H1 (cell line): ENCODE measurements at regions not wholly inside any gene's neighbourhood (a gene's known extent, or its start where the extent isn't known, plus 50 kb on each side); places are given as distances from the start of the nearest gene placed in this dataset.
A peak's percentile ranks its signal among the peaks of the same experiment; 100 is the strongest.

Experiments used
- CTCF ChIA-PET: fragments of 300-600 bp; sonication (Branson Sonifier 250); formaldehyde crosslinking; loops from one replicate; lab custom pipeline; 2021; ENCODE audit not compliant: partially characterized antibody; lab: Charles Lee
- POLR2A ChIA-PET: fragments of 300-600 bp; sonication (Branson Sonifier 250); formaldehyde crosslinking; loops from one replicate; lab custom pipeline; 2021; ENCODE audit warnings: inconsistent platforms; ENCODE audit not compliant: partially characterized antibody; lab: Charles Lee
- DNase-seq, 2 experiments: peaks; one replicate each; pipeline versions ENCODE4 v3.0.0 to v3.0.0-alpha.2; 2010 to 2022; ENCODE audit warnings: low spot score in 2 of 2, low read depth in 1 of 2, mixed read lengths in 1 of 2
- FAIRE-seq: peaks from 2 replicates; lab custom pipeline; 2011; peaks lifted over from hg19 to GRCh38; lab: Jason Lieb, UNC
- H2AFZ ChIP-seq: 2 replicates; pipeline ENCODE4 v1.8.1; 2012; ENCODE audit warnings: low read length, inconsistent platforms
- H2AK5ac ChIP-seq: 2 replicates; pipeline ENCODE4 v1.6.1; 2013; ENCODE audit warnings: low read depth, low read length
- H2BK120ac ChIP-seq: replicated peaks from 2 replicates; pipeline ENCODE3; 2013; ENCODE audit warnings: low read depth, low read length, inconsistent platforms
- H2BK12ac ChIP-seq: 2 replicates; pipeline ENCODE4 v1.6.1; 2013; ENCODE audit warnings: low read depth, low read length
- H2BK15ac ChIP-seq: 2 replicates; pipeline ENCODE4 v1.6.1; 2013; ENCODE audit warnings: low read length
- H2BK20ac ChIP-seq: 2 replicates; pipeline ENCODE4 v1.6.1; 2013; ENCODE audit warnings: low read length
- H2BK5ac ChIP-seq: 2 replicates; pipeline ENCODE4 v1.6.1; 2013; ENCODE audit warnings: low read depth, low read length
- H3K14ac ChIP-seq: 2 replicates; pipeline ENCODE4 v1.6.1; 2013; ENCODE audit warnings: inconsistent platforms; ENCODE audit not compliant: insufficient read length
- H3K18ac ChIP-seq: 2 replicates; pipeline ENCODE4 v1.6.1; 2013; ENCODE audit warnings: low read length; ENCODE audit errors: extremely low read depth
- H3K23ac ChIP-seq: 2 replicates; pipeline ENCODE4 v1.6.1; 2013; ENCODE audit warnings: inconsistent platforms; ENCODE audit not compliant: insufficient read length
- H3K23me2 ChIP-seq: 2 replicates; pipeline ENCODE4 v1.6.1; 2013; ENCODE audit warnings: low read depth, low read length
- H3K27ac ChIP-seq: 2 replicates; pipeline ENCODE4 v1.6.1; 2011; ENCODE audit warnings: low read depth, low read length, inconsistent platforms
- H3K27me3 ChIP-seq, 4 experiments: replicated peaks in 1 of 4; 1 replicate in 1 of 4; 2 replicates in 3 of 4; pipeline versions ENCODE4 v1.6.1 to v1.8.1; 2011 to 2013; ENCODE audit warnings: low read length in 3 of 4, mild to moderate bottlenecking in 3 of 4, inconsistent platforms in 2 of 4, mixed read lengths in 2 of 4, moderate library complexity in 1 of 4; ENCODE audit not compliant: control insufficient read depth in 3 of 4, insufficient read depth in 3 of 4; ENCODE audit errors: extremely low read depth in 1 of 4
- H3K36me3 ChIP-seq, 4 experiments: 2 replicates each; pipeline versions ENCODE4 v1.6.1 to v1.8.1; 2011 to 2013; ENCODE audit warnings: mild to moderate bottlenecking in 4 of 4, low read length in 3 of 4, moderate library complexity in 2 of 4, control low read depth in 1 of 4, inconsistent platforms in 1 of 4; ENCODE audit not compliant: insufficient read depth in 4 of 4, control insufficient read depth in 2 of 4
- H3K4ac ChIP-seq: replicated peaks from 2 replicates; pipeline ENCODE3; 2013; ENCODE audit warnings: low read length, low read depth, mixed read lengths, inconsistent platforms; ENCODE audit not compliant: insufficient read length
- H3K4me1 ChIP-seq, 4 experiments: replicated peaks in 1 of 4; 1 replicate in 1 of 4; 2 replicates in 3 of 4; pipeline versions ENCODE4 v1.6.1 to v1.8.1; 2011 to 2013; ENCODE audit warnings: low read length in 3 of 4, inconsistent platforms in 2 of 4, mixed read lengths in 1 of 4; ENCODE audit not compliant: insufficient read depth in 4 of 4, control insufficient read depth in 3 of 4
- H3K4me2 ChIP-seq, 2 experiments: 2 replicates each; pipeline versions ENCODE4 v1.6.1 to v1.8.1; 2011 to 2013; ENCODE audit warnings: low read depth in 2 of 2, low read length in 2 of 2, control low read depth in 1 of 2, inconsistent platforms in 1 of 2, mild to moderate bottlenecking in 1 of 2; ENCODE audit not compliant: insufficient read depth in 1 of 2
- H3K4me3 ChIP-seq, 4 experiments: fragments of 200-600, 300-600 bp in 1 of 4; sonication (generic), shearing (Covaris generic), sonication (Bioruptor Twin) in 1 of 4; 2 replicates each; pipeline versions ENCODE4 v1.5.1 to v1.8.1; 2011 to 2016; ENCODE audit warnings: low read length in 4 of 4, low read depth in 3 of 4, control low read depth in 2 of 4, inconsistent platforms in 2 of 4, mild to moderate bottlenecking in 2 of 4, mixed read lengths in 1 of 4, moderate library complexity in 1 of 4; ENCODE audit not compliant: insufficient read depth in 2 of 4; ENCODE audit errors: extremely low read depth in 1 of 4
- H3K56ac ChIP-seq: replicated peaks from 2 replicates; pipeline ENCODE3; 2013; ENCODE audit warnings: low read depth, mild to moderate bottlenecking, mixed read lengths, low read length, inconsistent platforms; ENCODE audit not compliant: insufficient read length
- H3K79me1 ChIP-seq: 2 replicates; pipeline ENCODE4 v1.6.1; 2013; ENCODE audit warnings: low read depth, low read length, control low read depth
- H3K79me2 ChIP-seq, 2 experiments: 2 replicates each; pipeline versions ENCODE4 v1.6.1 to v1.8.1; 2012 to 2013; ENCODE audit warnings: low read length in 2 of 2, mild to moderate bottlenecking in 2 of 2, inconsistent platforms in 1 of 2; ENCODE audit not compliant: insufficient read depth in 2 of 2, control insufficient read depth in 1 of 2
- H3K9ac ChIP-seq, 4 experiments: replicated peaks in 1 of 4; 1 replicate in 1 of 4; 2 replicates in 3 of 4; pipeline versions ENCODE4 v1.6.1 to v1.8.1; 2011 to 2013; ENCODE audit warnings: low read depth in 3 of 4, low read length in 3 of 4, control low read depth in 2 of 4, mild to moderate bottlenecking in 2 of 4, moderate library complexity in 2 of 4, inconsistent platforms in 1 of 4; ENCODE audit errors: extremely low read depth in 1 of 4
- H3K9me3 ChIP-seq, 2 experiments: 2 replicates each; pipeline versions ENCODE4 v1.6.1 to v1.8.1; 2012 to 2013; ENCODE audit warnings: mild to moderate bottlenecking in 2 of 2, moderate library complexity in 2 of 2, control low read depth in 1 of 2, inconsistent platforms in 1 of 2, low read depth in 1 of 2, low read length in 1 of 2, mixed read lengths in 1 of 2; ENCODE audit not compliant: insufficient read depth in 2 of 2
- H4K20me1 ChIP-seq, 2 experiments: replicated peaks in 1 of 2; 2 replicates each; pipeline versions ENCODE3 to v1.8.1; 2011 to 2013; ENCODE audit warnings: inconsistent platforms in 2 of 2, low read length in 2 of 2, mild to moderate bottlenecking in 1 of 2; ENCODE audit not compliant: insufficient read depth in 2 of 2, control insufficient read depth in 1 of 2
- H4K5ac ChIP-seq: 2 replicates; pipeline ENCODE4 v1.6.1; 2013; ENCODE audit warnings: low read length, low read depth, mixed read lengths, inconsistent platforms; ENCODE audit not compliant: insufficient read length
- H4K8ac ChIP-seq: 2 replicates; pipeline ENCODE4 v1.8.0; 2013; ENCODE audit warnings: mild to moderate bottlenecking, moderate library complexity, low read length, inconsistent platforms; ENCODE audit not compliant: insufficient read depth; ENCODE audit errors: extremely low read depth
- H4K91ac ChIP-seq: replicated peaks from 2 replicates; pipeline ENCODE3; 2013; ENCODE audit warnings: low read length, mixed read lengths, inconsistent platforms; ENCODE audit not compliant: insufficient read length
- CREB1 ChIP-seq: IDR thresholded peaks from 2 replicates; pipeline ENCODE4 v1.6.1; 2012; ENCODE audit warnings: inconsistent platforms
- CTBP2 ChIP-seq: IDR thresholded peaks from 2 replicates; pipeline ENCODE4 v1.7.0; 2011; ENCODE audit warnings: borderline replicate concordance, mild to moderate bottlenecking, moderate library complexity, mixed read lengths, low read length; ENCODE audit not compliant: insufficient read depth, insufficient read length
- HDAC2 ChIP-seq, 2 experiments: fragments of 300-600 bp in 1 of 2; sonication (generic) in 1 of 2; IDR thresholded peaks; 2 replicates each; pipeline ENCODE4 v1.6.1; 2011 to 2012; ENCODE audit warnings: low read depth in 2 of 2, low read length in 2 of 2, mild to moderate bottlenecking in 2 of 2, moderate library complexity in 2 of 2, borderline replicate concordance in 1 of 2, inconsistent platforms in 1 of 2
- HDAC6 ChIP-seq: IDR thresholded peaks from one replicate; pipeline ENCODE4 v1.7.1; 2012; ENCODE audit warnings: low read depth, mild to moderate bottlenecking, inconsistent platforms, low read length, moderate library complexity
- KDM5A ChIP-seq: fragments of 200-600 bp; IDR thresholded peaks from 2 replicates; pipeline ENCODE4 v1.7.1; 2012; ENCODE audit warnings: mild to moderate bottlenecking, low read length, inconsistent platforms, mixed read lengths
- SIX5 ChIP-seq: IDR thresholded peaks from 2 replicates; pipeline ENCODE4 v1.6.1; 2011; ENCODE audit warnings: mild to moderate bottlenecking, low read depth, low read length
- SRF ChIP-seq: IDR thresholded peaks from 2 replicates; pipeline ENCODE4 v1.6.1; 2011; ENCODE audit warnings: mild to moderate bottlenecking, low read depth, low read length, moderate library complexity
- ZNF274 ChIP-seq: IDR thresholded peaks from 2 replicates; pipeline ENCODE4 v1.7.0; 2012; ENCODE audit warnings: low read length, borderline replicate concordance; ENCODE audit errors: extremely low read depth
- WGBS, 2 experiments: shearing (Covaris generic) in 1 of 2; methylation state at CpG; one replicate each; pipeline versions ENCODE4 v1.1.6 to v1.1.7; 2013 to 2015; ENCODE audit warnings: low lambda C conversion rate in 2 of 2, mixed read lengths in 2 of 2, inconsistent platforms in 1 of 2, low coverage in 1 of 2, missing lambda C conversion rate in 1 of 2; ENCODE audit not compliant: insufficient replicate concordance in 2 of 2, insufficient coverage in 1 of 2, insufficient read length in 1 of 2; ENCODE audit errors: extremely low coverage in 1 of 2, missing lambda C conversion rate in 1 of 2; 5-methylcytosine and 5-hydroxymethylcytosine counted together
- TF ChIP-seq, protein P1 (sequence below): IDR thresholded peaks from 2 replicates; pipeline ENCODE4 v1.6.1; 2011; ENCODE audit warnings: low read length, improper control_type of control experiment

DNA sequence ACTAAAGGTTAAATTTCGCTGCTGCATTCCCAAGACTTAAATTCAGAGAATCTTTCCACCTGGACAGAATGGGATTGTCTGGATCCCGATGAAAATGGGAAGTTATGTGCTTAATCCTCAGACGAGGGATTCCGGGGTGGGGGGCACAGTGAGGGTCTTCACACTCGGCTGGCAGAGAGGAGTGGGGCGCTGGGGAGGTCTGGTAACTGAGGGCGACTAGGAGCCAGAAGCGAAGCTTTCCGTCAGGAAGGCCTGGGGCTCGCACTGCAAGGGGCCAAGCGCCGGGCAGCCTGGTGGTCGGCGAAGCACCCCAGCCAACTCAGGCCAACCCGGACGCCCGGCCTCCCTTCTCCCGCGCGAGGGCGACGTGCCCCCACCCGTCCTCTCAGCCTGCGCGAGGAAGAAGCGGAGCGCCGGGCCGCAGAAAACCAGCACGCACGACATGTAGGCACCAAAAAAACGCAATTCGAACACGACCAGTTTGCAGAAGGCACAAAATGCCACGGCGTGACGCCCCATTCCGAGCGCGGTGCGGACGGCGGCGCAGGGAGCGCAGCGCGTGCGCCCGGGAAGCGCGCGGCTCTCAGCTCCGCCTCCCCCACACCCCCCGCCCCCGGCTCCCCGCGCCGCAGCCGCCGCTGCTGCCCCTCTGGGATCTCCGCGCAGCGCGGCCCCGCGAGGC is 188.1 kb downstream of the ZEB2 start:
- H2AFZ ChIP-seq: peak overlapping the region; percentile 81; the same call in 1 of the 2 replicates
- no peak overlapping the region for H3K23ac ChIP-seq
- peak overlapping the region; percentile 65 for H3K56ac ChIP-seq
- peak overlapping the region; percentile 90 for H4K5ac ChIP-seq
- peaks cover 3 to 33% of the 10 kb centered on the region in 2 experiments; a peak in 2 of 4 replicates for H3K79me2 ChIP-seq
- FAIRE-seq: no peak
- peak overlapping the region; percentile 94 for H4K8ac ChIP-seq
- no peak overlapping the region for H2AK5ac ChIP-seq
- H3K9me3 ChIP-seq: no peaks in the 10 kb centered on the region
- peak overlapping the region; percentile 27; the same call in 1 of the 2 replicates for H2BK20ac ChIP-seq
- H3K4me3 ChIP-seq: peak overlapping the region; percentile 68 to 78 (median 73)
- POLR2A ChIA-PET: interaction anchor here (0.8 to 1.7 kb wide), 3 partner anchors 9 to 131 kb away, joined by 3 to 9 read pairs (median 4); no protein-coding TSS in a partner anchor
- peak in 1 of 2 experiments; percentile 73 for DNase-seq
- H3K36me3 ChIP-seq: no peaks in the 10 kb centered on the region
- peak overlapping the region; percentile 63 to 77 (median 74); a peak in 6 of 7 replicates for H3K9ac ChIP-seq
- H4K91ac ChIP-seq: peak overlapping the region; percentile 88
- no peaks in the 10 kb centered on the region for H4K20me1 ChIP-seq
- 1% methylated on average over 27 of the region's 66 CpGs; no CpG with 5 or more reads in 1 of the 2 experiments for WGBS, 2 experiments
- H2BK5ac ChIP-seq: peak overlapping the region; percentile 84; the same call in 1 of the 2 replicates
- peak overlapping the region; percentile 13 for H3K4ac ChIP-seq
- H3K27ac ChIP-seq: peak overlapping the region; percentile 83
- peak overlapping the region; percentile 30; the same call in 1 of the 2 replicates for H2BK12ac ChIP-seq
- peaks cover 3 to 10% (median 6%) of the 10 kb centered on the region in 4 experiments for H3K4me1 ChIP-seq
- no peaks in the 10 kb centered on the region for H3K79me1 ChIP-seq
- CTCF ChIA-PET: interaction anchor here (0.8 to 1.2 kb wide), 3 partner anchors 10 to 328 kb away, joined by 3 to 4 read pairs (median 4); no protein-coding TSS in a partner anchor
- H2BK15ac ChIP-seq: no peak overlapping the region; the same call in 1 of the 2 replicates
- no peak overlapping the region for H3K14ac ChIP-seq
- H2BK120ac ChIP-seq: peak overlapping the region; percentile 44
- H3K23me2 ChIP-seq: peaks cover 12% of the 10 kb centered on the region
- peak overlapping the region; percentile 76 to 77 for H3K4me2 ChIP-seq
- H3K27me3 ChIP-seq: no peaks in the 10 kb centered on the region
- peak overlapping the region; percentile 73; the same call in 1 of the 2 replicates for H3K18ac ChIP-seq
- TF ChIP-seq SIX5 (no peak), KDM5A (no peak), CREB1 (0 out of 2 replicates have a peak, but pooled peaks have one; percentile 32), CTBP2 (no peak), ZNF274 (no peak), HDAC6 (no peak), SRF (no peak), HDAC2 (IDR thresholded peaks at IDR 0.05; ENCODE audit: borderline replicate concordance in 1 of 2, low read depth in 2 of 2, low read length in 2 of 2) (0 out of 4 replicates have a peak, but pooled peaks of 1 of the 2 experiments have one; percentile 12)
- TF ChIP-seq, protein P1, sequence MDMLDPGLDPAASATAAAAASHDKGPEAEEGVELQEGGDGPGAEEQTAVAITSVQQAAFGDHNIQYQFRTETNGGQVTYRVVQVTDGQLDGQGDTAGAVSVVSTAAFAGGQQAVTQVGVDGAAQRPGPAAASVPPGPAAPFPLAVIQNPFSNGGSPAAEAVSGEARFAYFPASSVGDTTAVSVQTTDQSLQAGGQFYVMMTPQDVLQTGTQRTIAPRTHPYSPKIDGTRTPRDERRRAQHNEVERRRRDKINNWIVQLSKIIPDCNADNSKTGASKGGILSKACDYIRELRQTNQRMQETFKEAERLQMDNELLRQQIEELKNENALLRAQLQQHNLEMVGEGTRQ: no peak
